ENCODE measurements at regions not wholly inside any gene's neighbourhood (a gene's known extent, or its start where the extent isn't known, plus 50 kb on each side); places are given as distances from the start of the nearest gene placed in this dataset.

DNA sequence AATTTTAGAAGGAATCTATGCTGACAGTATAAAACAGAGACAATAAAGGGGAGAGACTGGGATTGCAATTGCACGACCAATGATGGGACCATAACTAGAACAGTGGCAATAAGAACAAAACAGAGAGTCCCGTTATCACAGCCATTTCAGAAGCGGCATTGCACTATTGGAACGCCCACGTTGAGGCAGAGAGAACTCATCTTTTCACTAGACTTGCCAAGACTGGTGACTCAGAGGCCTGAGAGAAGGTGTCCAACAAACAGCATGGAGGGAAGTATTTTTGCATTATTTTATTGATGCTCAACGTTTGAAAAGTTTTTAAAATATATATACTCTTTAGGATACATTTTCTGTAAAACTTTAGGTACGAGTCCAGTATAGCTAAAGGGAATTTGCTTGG lies 737.7 kb downstream of the TLE1 start:
- TF ChIP-seq, protein P1, sequence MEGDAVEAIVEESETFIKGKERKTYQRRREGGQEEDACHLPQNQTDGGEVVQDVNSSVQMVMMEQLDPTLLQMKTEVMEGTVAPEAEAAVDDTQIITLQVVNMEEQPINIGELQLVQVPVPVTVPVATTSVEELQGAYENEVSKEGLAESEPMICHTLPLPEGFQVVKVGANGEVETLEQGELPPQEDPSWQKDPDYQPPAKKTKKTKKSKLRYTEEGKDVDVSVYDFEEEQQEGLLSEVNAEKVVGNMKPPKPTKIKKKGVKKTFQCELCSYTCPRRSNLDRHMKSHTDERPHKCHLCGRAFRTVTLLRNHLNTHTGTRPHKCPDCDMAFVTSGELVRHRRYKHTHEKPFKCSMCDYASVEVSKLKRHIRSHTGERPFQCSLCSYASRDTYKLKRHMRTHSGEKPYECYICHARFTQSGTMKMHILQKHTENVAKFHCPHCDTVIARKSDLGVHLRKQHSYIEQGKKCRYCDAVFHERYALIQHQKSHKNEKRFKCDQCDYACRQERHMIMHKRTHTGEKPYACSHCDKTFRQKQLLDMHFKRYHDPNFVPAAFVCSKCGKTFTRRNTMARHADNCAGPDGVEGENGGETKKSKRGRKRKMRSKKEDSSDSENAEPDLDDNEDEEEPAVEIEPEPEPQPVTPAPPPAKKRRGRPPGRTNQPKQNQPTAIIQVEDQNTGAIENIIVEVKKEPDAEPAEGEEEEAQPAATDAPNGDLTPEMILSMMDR (IDR thresholded peaks at IDR 0.05; ENCODE audit: extremely low read depth, missing control alignments): no peak
- no peak for DNase-seq (ENCODE audit: low spot score)

DNA sequence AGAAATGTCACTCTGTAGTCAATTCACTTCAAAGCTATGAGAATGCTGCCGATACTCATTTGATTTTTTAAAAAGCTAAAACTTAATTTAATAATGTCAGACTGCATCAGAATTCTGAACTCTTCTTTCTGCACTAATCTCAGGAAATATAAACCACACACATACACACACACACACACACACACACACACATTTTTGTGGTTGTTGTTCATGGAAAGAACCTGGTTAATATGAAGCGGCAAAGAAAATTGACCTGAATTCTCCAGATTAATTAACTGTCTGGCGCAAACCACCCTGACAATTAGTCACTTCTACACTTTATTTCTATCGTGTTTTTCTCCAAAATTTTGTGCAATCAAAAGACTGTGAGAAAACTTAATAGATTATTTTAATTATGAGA lies 740.5 kb downstream of the TLE1 start:
- TF ChIP-seq, protein P1 (IDR thresholded peaks at IDR 0.05; ENCODE audit: extremely low read depth, missing control alignments): no peak
- no peak for DNase-seq (ENCODE audit: low spot score)

DNA sequence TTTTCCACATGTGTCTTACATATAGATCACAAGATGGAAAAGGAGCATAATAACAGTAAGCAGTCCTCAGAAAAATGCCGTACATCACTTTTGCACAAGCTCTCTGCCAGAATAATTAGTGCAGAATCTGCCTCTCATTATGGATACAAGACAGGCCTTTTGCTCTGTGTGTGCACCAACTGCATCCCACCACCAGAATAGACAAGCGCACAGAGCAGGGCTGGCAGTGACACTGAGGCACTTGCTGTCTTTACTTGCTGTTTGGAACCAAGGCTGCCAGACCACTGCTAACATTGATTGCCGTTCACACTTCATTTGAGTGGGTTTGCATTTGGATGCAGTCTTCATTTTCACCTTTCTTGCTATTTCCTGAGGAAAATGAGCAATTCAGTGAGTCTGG lies 741.3 kb downstream of the TLE1 start:
- TF ChIP-seq, protein P1 (IDR thresholded peaks at IDR 0.05; ENCODE audit: extremely low read depth, missing control alignments): no peak
- no peak for DNase-seq (ENCODE audit: low spot score)

DNA sequence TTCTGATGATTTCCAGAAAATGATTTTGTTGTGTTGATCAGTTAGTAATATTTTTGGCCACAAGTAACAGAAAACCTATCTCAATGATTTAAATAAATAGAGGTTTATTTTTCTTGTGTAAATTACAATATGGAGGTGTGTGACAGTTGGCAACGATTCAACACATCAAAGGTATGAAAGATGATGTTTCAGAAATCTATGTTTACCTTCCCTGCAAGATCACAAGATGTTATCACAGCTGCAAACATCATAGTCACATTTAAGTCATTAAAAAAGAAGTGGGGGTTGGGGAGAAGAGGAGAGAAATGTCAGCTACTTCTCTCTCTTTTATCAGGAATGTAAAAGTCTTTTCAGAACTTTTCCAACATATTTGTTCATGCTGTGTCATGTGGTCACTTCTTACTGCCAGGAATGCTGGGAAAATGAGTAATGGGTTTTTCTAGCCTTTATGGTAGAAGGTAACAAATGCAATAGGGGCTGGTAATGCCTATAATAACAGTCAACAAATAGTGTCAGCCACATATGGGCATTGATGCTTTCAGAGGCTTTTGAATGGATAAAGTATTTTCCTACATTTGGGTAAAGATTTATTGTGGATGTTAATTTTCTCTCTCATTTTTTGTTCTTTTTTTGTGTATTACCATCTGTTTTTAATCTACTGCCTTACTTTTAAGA lies 742.7 kb downstream of the TLE1 start:
- TF ChIP-seq, protein P1 (IDR thresholded peaks at IDR 0.05; ENCODE audit: extremely low read depth, missing control alignments): no peak
- no peak for DNase-seq (ENCODE audit: low spot score)

DNA sequence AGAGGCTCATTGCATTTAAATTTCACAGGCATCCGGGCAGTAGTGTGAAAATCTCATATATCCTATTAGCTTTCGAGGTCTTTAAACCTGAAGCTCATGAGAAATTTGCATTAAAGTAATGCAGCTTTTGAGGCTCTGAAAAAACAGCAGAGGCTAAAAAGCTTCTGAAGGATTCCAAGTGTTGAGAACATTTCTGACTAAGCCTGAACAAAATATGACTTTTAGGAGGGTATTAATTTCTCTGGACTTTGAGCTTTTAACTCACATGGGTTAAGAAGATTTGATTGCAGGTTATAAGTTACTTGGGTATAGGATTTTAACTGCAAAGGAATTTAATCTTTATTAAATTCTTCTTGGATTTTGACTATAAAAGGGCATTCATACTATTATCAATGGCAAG lies 743.9 kb downstream of the TLE1 start:
- DNase-seq (ENCODE audit: low spot score): no peak

DNA sequence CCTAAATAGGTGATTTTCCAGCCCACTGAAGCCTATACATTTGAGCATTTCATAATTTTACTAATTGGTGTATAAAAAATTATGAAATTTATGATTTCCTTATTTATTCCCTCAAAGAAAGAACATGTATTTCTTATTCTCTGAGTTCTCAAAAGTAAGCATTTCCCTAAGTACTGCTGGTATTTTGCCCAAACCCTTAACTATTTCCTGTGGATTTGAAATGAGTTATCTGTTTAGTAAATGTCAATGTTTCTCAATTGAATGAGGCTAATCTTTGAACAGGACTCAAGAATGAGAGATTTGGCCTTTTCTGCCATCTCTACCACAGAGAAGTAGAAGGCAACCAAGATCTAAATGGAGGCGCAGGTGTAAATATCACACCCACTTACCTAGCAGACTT lies 751.7 kb downstream of the TLE1 start:
- TF ChIP-seq, protein P1 (IDR thresholded peaks at IDR 0.05; ENCODE audit: extremely low read depth, missing control alignments): no peak
- no peak for DNase-seq (ENCODE audit: low spot score)

More for the DNA sequence above, 743.9 kb downstream of the TLE1 start:
- TF ChIP-seq, protein P1 (IDR thresholded peaks at IDR 0.05; ENCODE audit: extremely low read depth, missing control alignments): no peak

DNA sequence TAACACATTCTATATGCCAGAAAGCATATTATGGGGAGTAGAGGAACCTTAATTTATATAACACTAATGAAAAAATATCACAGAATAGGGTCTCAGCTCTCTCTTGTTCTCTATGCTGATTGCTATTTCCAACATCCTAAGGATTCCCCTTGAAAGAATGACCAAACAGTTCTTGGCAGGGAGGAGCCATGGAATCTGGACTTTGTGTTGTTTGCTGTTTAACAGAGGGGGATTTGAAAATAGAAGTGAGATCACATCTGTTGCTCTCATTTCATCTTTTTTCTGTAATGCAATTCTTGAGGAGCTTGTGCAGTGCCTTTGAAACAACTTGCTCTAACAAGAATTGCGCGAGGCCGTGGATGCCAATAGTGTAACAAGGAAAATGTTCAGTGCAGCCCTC lies 755.3 kb downstream of the TLE1 start:
- TF ChIP-seq, protein P1 (IDR thresholded peaks at IDR 0.05; ENCODE audit: extremely low read depth, missing control alignments): no peak
- no peak for DNase-seq (ENCODE audit: low spot score)
